ENCODE measurements at regions not wholly inside any gene's neighbourhood (a gene's known extent, or its start where the extent isn't known, plus 50 kb on each side); places are given as distances from the start of the nearest gene placed in this dataset.
"Not testable (repeated sequence)": the region's sequence is repeated elsewhere in the genome, so short reads cannot be mapped to it uniquely, and the experiment has no call there.

- no peaks in the 10 kb centered on the region for H3K4me1 ChIP-seq (ENCODE audit: control insufficient read depth, insufficient read depth, low read length)
These were observed 577.4 kb downstream of the TBL1XR1 start for GRCh38 chr3:176619833-176620232.

DNA sequence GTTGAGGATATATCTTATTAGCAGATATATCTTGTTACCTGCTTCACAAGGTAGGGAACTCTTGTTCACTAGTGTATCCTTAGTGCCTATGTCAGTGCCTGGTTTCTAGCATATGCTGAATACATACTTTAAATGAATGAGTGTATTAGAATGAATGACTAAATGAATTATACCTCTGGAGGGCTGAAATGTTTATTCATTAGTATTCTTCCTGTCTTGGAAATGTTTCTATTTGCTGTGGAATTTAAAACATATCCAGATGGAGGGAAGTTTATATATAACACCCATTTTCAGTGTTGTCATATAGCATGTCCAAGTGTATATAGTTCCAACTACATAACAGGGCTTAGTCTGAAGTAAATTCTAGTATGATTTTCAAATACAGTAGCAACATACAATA lies 581.5 kb downstream of the TBL1XR1 start:
- Histone ChIP-seq H3K4me1 (ENCODE audit: control insufficient read depth, insufficient read depth, low read length) (no peaks in the 10 kb centered on the region), H3K4me3 (ENCODE audit: low read length) (no peak overlapping the region), H3K9ac (ENCODE audit: low read length) (no peak overlapping the region), H3K36me3 (ENCODE audit: control insufficient read depth, insufficient read depth, low read length) (no peaks in the 10 kb centered on the region), H3K27ac (ENCODE audit: low read depth, low read length) (no peak overlapping the region), H3K27me3 (ENCODE audit: control insufficient read depth, insufficient read depth, low read length) (no peaks in the 10 kb centered on the region)

More at GRCh38 chr3:176619833-176620232, 577.4 kb downstream of the TBL1XR1 start:
- H3K9ac ChIP-seq (ENCODE audit: low read length), result no peak overlapping the region
- no peak overlapping the region for H3K27ac ChIP-seq (ENCODE audit: low read depth, low read length)
- no peaks in the 10 kb centered on the region for H3K27me3 ChIP-seq (ENCODE audit: control insufficient read depth, insufficient read depth, low read length)
- no peak overlapping the region for H3K4me3 ChIP-seq (ENCODE audit: low read length)
- H3K36me3 ChIP-seq (ENCODE audit: control insufficient read depth, insufficient read depth, low read length), result no peaks in the 10 kb centered on the region

- Histone ChIP-seq H3K4me1 (ENCODE audit: control insufficient read depth, insufficient read depth, low read length) (no peaks in the 10 kb centered on the region), H3K27me3 (ENCODE audit: control insufficient read depth, insufficient read depth, low read length) (no peaks in the 10 kb centered on the region), H3K9ac (ENCODE audit: low read length) (no peak overlapping the region), H3K4me3 (ENCODE audit: low read length) (no peak overlapping the region), H3K36me3 (ENCODE audit: control insufficient read depth, insufficient read depth, low read length) (no peaks in the 10 kb centered on the region), H3K27ac (ENCODE audit: low read depth, low read length) (no peak overlapping the region)
These were observed 585.6 kb downstream of the TBL1XR1 start for GRCh38 chr3:176611703-176612102.

- Histone ChIP-seq H3K4me3 (ENCODE audit: low read length) (no peak overlapping the region), H3K36me3 (ENCODE audit: control insufficient read depth, insufficient read depth, low read length) (no peaks in the 10 kb centered on the region), H3K4me1 (ENCODE audit: control insufficient read depth, insufficient read depth, low read length) (no peaks in the 10 kb centered on the region), H3K27me3 (ENCODE audit: control insufficient read depth, insufficient read depth, low read length) (no peaks in the 10 kb centered on the region), H3K9ac (ENCODE audit: low read length) (no peak overlapping the region), H3K27ac (ENCODE audit: low read depth, low read length) (no peak overlapping the region)
These were observed 587.9 kb downstream of the TBL1XR1 start for GRCh38 chr3:176609361-176609760.

- not testable (repeated sequence) for H3K27ac ChIP-seq (ENCODE audit: low read depth, low read length); H3K9ac ChIP-seq (ENCODE audit: low read length); H3K36me3 ChIP-seq (ENCODE audit: control insufficient read depth, insufficient read depth, low read length); H3K27me3 ChIP-seq (ENCODE audit: control insufficient read depth, insufficient read depth, low read length); H3K4me3 ChIP-seq (ENCODE audit: low read length); H3K4me1 ChIP-seq (ENCODE audit: control insufficient read depth, insufficient read depth, low read length)
These were observed 591.7 kb downstream of the TBL1XR1 start for GRCh38 chr3:176605553-176605952.

DNA sequence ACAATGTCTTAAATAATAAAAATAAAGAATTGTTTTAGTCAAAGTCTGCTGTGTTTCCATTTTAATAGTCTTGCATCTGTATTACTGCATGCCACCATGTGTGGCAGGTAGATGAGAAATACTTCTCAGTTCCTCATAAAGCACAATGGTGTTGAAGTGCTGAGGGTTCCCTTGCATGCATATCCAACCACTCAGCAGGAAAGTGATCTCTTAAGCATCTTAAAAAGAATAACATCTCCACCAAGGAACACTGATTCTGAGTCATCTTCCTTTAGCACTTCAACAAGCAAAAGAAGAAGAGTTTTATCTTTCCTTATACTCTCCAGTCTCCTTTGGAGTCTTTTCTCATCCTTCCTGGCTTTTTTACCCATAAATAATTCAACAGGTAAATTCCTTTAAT lies 602.0 kb downstream of the TBL1XR1 start:
- H3K27ac ChIP-seq (ENCODE audit: low read depth, low read length), result no peak overlapping the region
- no peak overlapping the region for H3K4me3 ChIP-seq (ENCODE audit: low read length)
- H3K9ac ChIP-seq (ENCODE audit: low read length), result no peak overlapping the region
- no peaks in the 10 kb centered on the region for H3K27me3 ChIP-seq (ENCODE audit: control insufficient read depth, insufficient read depth, low read length)
- no peaks in the 10 kb centered on the region for H3K36me3 ChIP-seq (ENCODE audit: control insufficient read depth, insufficient read depth, low read length)
- H3K4me1 ChIP-seq (ENCODE audit: control insufficient read depth, insufficient read depth, low read length), result no peaks in the 10 kb centered on the region

DNA sequence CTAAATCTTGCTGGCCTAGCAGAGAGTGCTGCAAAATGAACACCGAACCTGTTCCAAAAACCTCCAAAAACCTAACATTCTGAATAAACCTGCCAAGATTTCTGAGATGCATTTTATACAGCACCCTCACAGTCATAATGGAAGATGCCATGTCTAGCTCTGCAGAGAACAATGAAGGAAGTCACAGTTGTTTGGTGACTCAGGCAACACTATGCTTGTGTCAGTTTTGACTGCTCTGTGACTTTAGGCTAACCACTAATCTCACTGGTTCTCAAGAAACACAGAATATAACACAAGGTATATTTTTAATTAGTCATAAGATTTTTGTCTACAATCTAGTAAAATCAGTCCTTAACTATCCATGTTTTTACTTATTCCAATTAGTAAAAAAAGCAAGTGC lies 606.6 kb downstream of the TBL1XR1 start:
- H3K4me1 ChIP-seq (ENCODE audit: control insufficient read depth, insufficient read depth, low read length), result no peaks in the 10 kb centered on the region
- H3K27me3 ChIP-seq (ENCODE audit: control insufficient read depth, insufficient read depth, low read length), result no peaks in the 10 kb centered on the region
- H3K4me3 ChIP-seq (ENCODE audit: low read length), result no peak overlapping the region
- H3K9ac ChIP-seq (ENCODE audit: low read length), result no peak overlapping the region
- no peaks in the 10 kb centered on the region for H3K36me3 ChIP-seq (ENCODE audit: control insufficient read depth, insufficient read depth, low read length)
- no peak overlapping the region for H3K27ac ChIP-seq (ENCODE audit: low read depth, low read length)

GRCh38 chr3:176587089-176587488 lies 610.2 kb downstream of the TBL1XR1 start:
- H3K27ac ChIP-seq (ENCODE audit: low read depth, low read length), result no peak overlapping the region
- no peak overlapping the region for H3K4me3 ChIP-seq (ENCODE audit: low read length)
- H3K9ac ChIP-seq (ENCODE audit: low read length), result no peak overlapping the region
- H3K4me1 ChIP-seq (ENCODE audit: control insufficient read depth, insufficient read depth, low read length), result no peaks in the 10 kb centered on the region
- no peaks in the 10 kb centered on the region for H3K27me3 ChIP-seq (ENCODE audit: control insufficient read depth, insufficient read depth, low read length)
- H3K36me3 ChIP-seq (ENCODE audit: control insufficient read depth, insufficient read depth, low read length), result no peaks in the 10 kb centered on the region

- Histone ChIP-seq H3K4me1 (ENCODE audit: control insufficient read depth, insufficient read depth, low read length) (no peaks in the 10 kb centered on the region), H3K4me3 (ENCODE audit: low read length) (no peak overlapping the region), H3K27ac (ENCODE audit: low read depth, low read length) (no peak overlapping the region), H3K9ac (ENCODE audit: low read length) (no peak overlapping the region), H3K27me3 (ENCODE audit: control insufficient read depth, insufficient read depth, low read length) (no peaks in the 10 kb centered on the region), H3K36me3 (ENCODE audit: control insufficient read depth, insufficient read depth, low read length) (no peaks in the 10 kb centered on the region)
These were observed 612.7 kb downstream of the TBL1XR1 start for GRCh38 chr3:176584413-176585176.

DNA sequence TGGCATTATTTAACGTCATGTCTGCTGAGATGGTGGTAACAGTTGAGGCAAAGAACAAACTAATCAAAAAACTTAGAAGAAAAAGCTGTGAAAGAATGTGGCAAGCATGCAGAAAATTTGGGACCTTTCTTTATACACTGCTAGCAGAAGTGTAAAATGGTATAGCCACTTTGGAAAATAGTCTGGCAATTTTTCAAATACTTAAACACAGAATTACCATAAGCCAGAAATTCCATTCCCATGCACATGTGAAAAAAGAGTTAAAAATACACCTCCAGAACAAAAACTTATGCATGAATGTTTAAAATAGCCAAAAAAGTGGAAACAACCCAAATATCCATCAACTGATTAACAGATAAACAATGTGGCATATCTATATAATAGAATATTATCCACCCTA lies 613.3 kb downstream of the TBL1XR1 start:
- H3K4me1 ChIP-seq (ENCODE audit: control insufficient read depth, insufficient read depth, low read length), result no peaks in the 10 kb centered on the region
- H3K36me3 ChIP-seq (ENCODE audit: control insufficient read depth, insufficient read depth, low read length), result no peaks in the 10 kb centered on the region
- no peaks in the 10 kb centered on the region for H3K27me3 ChIP-seq (ENCODE audit: control insufficient read depth, insufficient read depth, low read length)
- H3K4me3 ChIP-seq (ENCODE audit: low read length), result no peak overlapping the region
- no peak overlapping the region for H3K27ac ChIP-seq (ENCODE audit: low read depth, low read length)
- no peak overlapping the region for H3K9ac ChIP-seq (ENCODE audit: low read length)

DNA sequence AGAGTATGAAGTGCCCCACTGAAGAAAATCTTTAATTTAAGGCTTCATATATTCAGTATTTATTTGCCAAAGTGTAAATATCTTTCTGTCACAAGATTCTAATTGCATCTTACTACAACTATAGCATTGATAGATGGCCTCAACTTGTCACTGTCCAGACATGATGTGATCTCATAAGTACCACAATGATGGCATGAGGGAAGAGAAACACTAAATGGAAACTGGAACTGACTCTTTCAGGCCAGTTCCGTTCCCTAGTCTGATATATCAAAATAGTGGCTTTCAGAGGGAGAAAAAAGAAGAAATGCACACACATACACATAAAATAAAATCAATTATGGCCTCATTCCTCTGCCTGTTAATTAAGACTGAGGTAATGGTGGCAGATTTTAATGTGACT lies 615.7 kb downstream of the TBL1XR1 start:
- no peak overlapping the region for H3K4me3 ChIP-seq (ENCODE audit: low read length)
- no peak overlapping the region for H3K9ac ChIP-seq (ENCODE audit: low read length)
- no peak overlapping the region for H3K27ac ChIP-seq (ENCODE audit: low read depth, low read length)
- H3K36me3 ChIP-seq (ENCODE audit: control insufficient read depth, insufficient read depth, low read length), result no peaks in the 10 kb centered on the region
- no peaks in the 10 kb centered on the region for H3K27me3 ChIP-seq (ENCODE audit: control insufficient read depth, insufficient read depth, low read length)
- H3K4me1 ChIP-seq (ENCODE audit: control insufficient read depth, insufficient read depth, low read length), result no peaks in the 10 kb centered on the region

DNA sequence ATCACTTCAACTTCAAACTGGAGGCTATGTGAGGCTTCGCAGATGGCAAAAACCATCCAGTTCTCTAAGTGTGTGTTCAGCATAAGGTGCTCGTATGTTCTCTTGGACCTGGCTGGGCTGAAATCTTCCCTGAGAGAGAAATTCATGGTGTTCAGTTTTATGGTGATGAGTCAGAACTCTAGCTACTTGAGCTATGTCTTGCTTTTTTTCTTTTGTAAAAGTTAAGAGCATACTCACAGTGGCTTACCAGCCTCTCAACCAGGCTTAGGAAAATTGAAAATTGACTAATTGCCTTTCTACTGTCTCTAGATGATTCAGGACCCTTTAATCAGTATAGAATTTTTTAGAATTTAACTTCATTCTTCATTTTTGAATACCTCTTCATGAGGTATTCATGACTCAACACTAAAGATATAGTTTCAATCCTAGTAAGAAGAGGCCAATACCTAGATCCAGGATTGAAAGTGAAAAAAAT lies 617.5 kb downstream of the TBL1XR1 start:
- Histone ChIP-seq H3K4me1 (ENCODE audit: control insufficient read depth, insufficient read depth, low read length) (no peaks in the 10 kb centered on the region), H3K9ac (ENCODE audit: low read length) (no peak overlapping the region), H3K36me3 (ENCODE audit: control insufficient read depth, insufficient read depth, low read length) (no peaks in the 10 kb centered on the region), H3K4me3 (ENCODE audit: low read length) (no peak overlapping the region), H3K27me3 (ENCODE audit: control insufficient read depth, insufficient read depth, low read length) (no peaks in the 10 kb centered on the region), H3K27ac (ENCODE audit: low read depth, low read length) (no peak overlapping the region)

DNA sequence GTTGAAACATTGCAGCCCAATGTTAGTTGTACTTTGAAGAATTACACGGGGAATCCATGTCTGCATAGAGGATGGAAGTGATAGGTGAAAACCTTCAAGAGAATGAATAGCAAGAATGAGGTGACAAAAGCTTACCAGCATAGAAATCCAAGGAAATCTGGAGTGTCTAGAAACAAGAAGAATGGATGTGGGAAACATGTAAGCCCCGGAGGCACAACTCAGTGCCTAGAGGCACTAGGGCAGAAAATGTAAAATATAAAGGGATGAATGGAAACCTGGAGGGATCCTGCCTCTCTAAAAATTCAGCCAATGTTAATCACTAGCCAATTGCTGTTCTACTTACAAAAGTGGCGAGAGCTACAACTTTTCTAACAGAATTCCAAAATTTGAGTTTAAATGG lies 619.0 kb downstream of the TBL1XR1 start:
- H3K27ac ChIP-seq (ENCODE audit: low read depth, low read length), result no peak overlapping the region
- H3K4me3 ChIP-seq (ENCODE audit: low read length), result no peak overlapping the region
- H3K27me3 ChIP-seq (ENCODE audit: control insufficient read depth, insufficient read depth, low read length), result no peaks in the 10 kb centered on the region
- no peaks in the 10 kb centered on the region for H3K4me1 ChIP-seq (ENCODE audit: control insufficient read depth, insufficient read depth, low read length)
- no peak overlapping the region for H3K9ac ChIP-seq (ENCODE audit: low read length)
- no peaks in the 10 kb centered on the region for H3K36me3 ChIP-seq (ENCODE audit: control insufficient read depth, insufficient read depth, low read length)

Data from rectal smooth muscle tissue (tissue), 1 donor.